ENCODE measurements at regions not wholly inside any gene's neighbourhood (a gene's known extent, or its start where the extent isn't known, plus 50 kb on each side); places are given as distances from the start of the nearest gene placed in this dataset.

GRCh38 chr20:24245094-24245493 is 224.3 kb upstream of the SYNDIG1 start:
- DNase-seq = no peak
- H3K9me3 Mint-ChIP-seq = peaks cover 3% of the 10 kb centered on the region
- ChIA-PET POLR2A (no interaction called here), CTCF (no interaction called here)
- ATAC-seq (ENCODE audit: low read depth) = no peak
- intact Hi-C loops (cut with micrococcal nuclease) = no loop called here
- H3K4me1 Mint-ChIP-seq = no peaks in the 10 kb centered on the region
- no peaks in the 10 kb centered on the region for H3K36me3 Mint-ChIP-seq (ENCODE audit: low read depth)
- H3K27me3 Mint-ChIP-seq = peaks cover 20% of the 10 kb centered on the region
- TF ChIP-seq, protein P1, sequence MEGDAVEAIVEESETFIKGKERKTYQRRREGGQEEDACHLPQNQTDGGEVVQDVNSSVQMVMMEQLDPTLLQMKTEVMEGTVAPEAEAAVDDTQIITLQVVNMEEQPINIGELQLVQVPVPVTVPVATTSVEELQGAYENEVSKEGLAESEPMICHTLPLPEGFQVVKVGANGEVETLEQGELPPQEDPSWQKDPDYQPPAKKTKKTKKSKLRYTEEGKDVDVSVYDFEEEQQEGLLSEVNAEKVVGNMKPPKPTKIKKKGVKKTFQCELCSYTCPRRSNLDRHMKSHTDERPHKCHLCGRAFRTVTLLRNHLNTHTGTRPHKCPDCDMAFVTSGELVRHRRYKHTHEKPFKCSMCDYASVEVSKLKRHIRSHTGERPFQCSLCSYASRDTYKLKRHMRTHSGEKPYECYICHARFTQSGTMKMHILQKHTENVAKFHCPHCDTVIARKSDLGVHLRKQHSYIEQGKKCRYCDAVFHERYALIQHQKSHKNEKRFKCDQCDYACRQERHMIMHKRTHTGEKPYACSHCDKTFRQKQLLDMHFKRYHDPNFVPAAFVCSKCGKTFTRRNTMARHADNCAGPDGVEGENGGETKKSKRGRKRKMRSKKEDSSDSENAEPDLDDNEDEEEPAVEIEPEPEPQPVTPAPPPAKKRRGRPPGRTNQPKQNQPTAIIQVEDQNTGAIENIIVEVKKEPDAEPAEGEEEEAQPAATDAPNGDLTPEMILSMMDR (IDR thresholded peaks at IDR 0.05) = no peak
- H3K27ac Mint-ChIP-seq = no peak overlapping the region
- no peak overlapping the region for H3K4me3 Mint-ChIP-seq

- ATAC-seq (ENCODE audit: low read depth) (no peak), DNase-seq (no peak)
- Mint-ChIP-seq H3K9me3 (peaks cover under 1% of the 10 kb centered on the region), H3K27me3 (peaks cover 17% of the 10 kb centered on the region), H3K4me3 (no peak overlapping the region), H3K36me3 (ENCODE audit: low read depth) (no peaks in the 10 kb centered on the region), H3K27ac (no peak overlapping the region), H3K4me1 (no peaks in the 10 kb centered on the region)
- TF ChIP-seq, protein P1 (IDR thresholded peaks at IDR 0.05) = no peak
- intact Hi-C loops (cut with micrococcal nuclease) = no loop called here
- POLR2A ChIA-PET = no interaction called here
- CTCF ChIA-PET = no interaction called here
Measured at GRCh38 chr20:24242763-24243162, 226.7 kb upstream of the SYNDIG1 start.

- intact Hi-C loops (cut with micrococcal nuclease) = no loop called here
- no peaks in the 10 kb centered on the region for H3K9me3 Mint-ChIP-seq
- TF ChIP-seq, protein P1 (IDR thresholded peaks at IDR 0.05) = no peak
- peaks cover 11% of the 10 kb centered on the region for H3K27me3 Mint-ChIP-seq
- ChIA-PET POLR2A (no interaction called here), CTCF (no interaction called here)
- ATAC-seq (ENCODE audit: low read depth) (no peak), DNase-seq (no peak)
- no peak overlapping the region for H3K27ac Mint-ChIP-seq
- H3K4me1 Mint-ChIP-seq = no peaks in the 10 kb centered on the region
- no peak overlapping the region for H3K4me3 Mint-ChIP-seq
- no peaks in the 10 kb centered on the region for H3K36me3 Mint-ChIP-seq (ENCODE audit: low read depth)
Measured at GRCh38 chr20:24241466-24241865, 228.0 kb upstream of the SYNDIG1 start.

- Mint-ChIP-seq H3K9me3 (no peaks in the 10 kb centered on the region), H3K4me3 (no peak overlapping the region), H3K27ac (no peak overlapping the region), H3K27me3 (peaks cover 7% of the 10 kb centered on the region), H3K36me3 (ENCODE audit: low read depth) (no peaks in the 10 kb centered on the region), H3K4me1 (no peaks in the 10 kb centered on the region)
- CTCF ChIA-PET = no interaction called here
- intact Hi-C loops (cut with micrococcal nuclease) = no loop called here
- POLR2A ChIA-PET = no interaction called here
- no peak for DNase-seq
- TF ChIP-seq, protein P1 (IDR thresholded peaks at IDR 0.05) = no peak
- ATAC-seq (ENCODE audit: low read depth) = no peak
Measured at GRCh38 chr20:24236963-24237362, 232.5 kb upstream of the SYNDIG1 start.

GRCh38 chr20:24236201-24236600 is 233.2 kb upstream of the SYNDIG1 start:
- ChIA-PET POLR2A (no interaction called here), CTCF (no interaction called here)
- no peaks in the 10 kb centered on the region for H3K9me3 Mint-ChIP-seq
- DNase-seq = no peak
- peaks cover 7% of the 10 kb centered on the region for H3K27me3 Mint-ChIP-seq
- intact Hi-C loops (cut with micrococcal nuclease) = no loop called here
- TF ChIP-seq, protein P1 (IDR thresholded peaks at IDR 0.05) = no peak
- no peaks in the 10 kb centered on the region for H3K36me3 Mint-ChIP-seq (ENCODE audit: low read depth)
- H3K4me1 Mint-ChIP-seq = no peaks in the 10 kb centered on the region
- no peak overlapping the region for H3K27ac Mint-ChIP-seq
- ATAC-seq (ENCODE audit: low read depth) = no peak
- no peak overlapping the region for H3K4me3 Mint-ChIP-seq
